Thoracic aorta (tissue), 2 donors: ENCODE measurements at regions not wholly inside any gene's neighbourhood (a gene's known extent, or its start where the extent isn't known, plus 50 kb on each side); places are given as distances from the start of the nearest gene placed in this dataset.
"Not testable (repeated sequence)": the region's sequence is repeated elsewhere in the genome, so short reads cannot be mapped to it uniquely, and the experiment has no call there.

Source experiments
- ATAC-seq: fragments of 150-250 bp; one replicate; pipeline ENCODE4 v1.8.0; 2017; ENCODE audit warnings: low read depth; ENCODE audit not compliant: insufficient number of reproducible peaks, low FRiP score
- DNase-seq: peaks from one replicate; pipeline ENCODE4 v3.0.0-alpha.2; 2020; ENCODE audit warnings: low spot score
- H3K27ac ChIP-seq, 2 donors: fragments of 200-600 bp; sonication (generic); 1 replicate in 1 of 2; 2 replicates in 1 of 2; pipeline ENCODE4 v1.5.1; 2016; ENCODE audit warnings: mild to moderate bottlenecking in 2 of 2, moderate library complexity in 2 of 2
- H3K27me3 ChIP-seq: fragments of 200-600 bp; sonication (generic); replicated peaks from 2 replicates; pipeline ENCODE4 v1.6.0; 2016; ENCODE audit warnings: mild to moderate bottlenecking; ENCODE audit not compliant: insufficient read depth
- H3K36me3 ChIP-seq: fragments of 200-600 bp; sonication (generic); one replicate; pipeline ENCODE4 v1.5.1; 2016
- H3K4me1 ChIP-seq, 2 donors: fragments of 200-600 bp; sonication (generic); 1 replicate in 1 of 2; 2 replicates in 1 of 2; pipeline versions ENCODE4 v1.5.1 to v1.6.0; 2016; ENCODE audit warnings: low read depth in 2 of 2, mild to moderate bottlenecking in 1 of 2; ENCODE audit not compliant: control insufficient read depth in 1 of 2
- H3K4me3 ChIP-seq: fragments of 200-600 bp; sonication (generic); 2 replicates; pipeline ENCODE4 v1.5.1; 2016; ENCODE audit warnings: mild to moderate bottlenecking
- H3K9me3 ChIP-seq: fragments of 200-600 bp; sonication (generic); 2 replicates; pipeline ENCODE4 v1.5.1; 2016
- CTCF ChIP-seq: fragments of 200-600 bp; sonication (generic); IDR thresholded peaks from one replicate; pipeline ENCODE4 v1.5.1; 2019; ENCODE audit warnings: antibody characterized with exemption

GRCh38 chr14:52146504-52146903, 77.6 kb upstream of the NID2 start:
- Histone ChIP-seq H3K4me3 (no peak overlapping the region), H3K36me3 (no peaks in the 10 kb centered on the region), H3K9me3 (no peaks in the 10 kb centered on the region), H3K27me3 (no peaks in the 10 kb centered on the region), H3K27ac (no peak overlapping the region), H3K4me1 (no peaks in the 10 kb centered on the region)
- DNase-seq (no peak), ATAC-seq (no peak)
- no peak for TF ChIP-seq CTCF

GRCh38 chr14:52144099-52144498, 75.2 kb upstream of the NID2 start:
- not testable (repeated sequence) for H3K9me3 ChIP-seq, ATAC-seq, H3K4me3 ChIP-seq, H3K27me3 ChIP-seq, H3K4me1 ChIP-seq, DNase-seq, H3K27ac ChIP-seq, H3K36me3 ChIP-seq

DNA sequence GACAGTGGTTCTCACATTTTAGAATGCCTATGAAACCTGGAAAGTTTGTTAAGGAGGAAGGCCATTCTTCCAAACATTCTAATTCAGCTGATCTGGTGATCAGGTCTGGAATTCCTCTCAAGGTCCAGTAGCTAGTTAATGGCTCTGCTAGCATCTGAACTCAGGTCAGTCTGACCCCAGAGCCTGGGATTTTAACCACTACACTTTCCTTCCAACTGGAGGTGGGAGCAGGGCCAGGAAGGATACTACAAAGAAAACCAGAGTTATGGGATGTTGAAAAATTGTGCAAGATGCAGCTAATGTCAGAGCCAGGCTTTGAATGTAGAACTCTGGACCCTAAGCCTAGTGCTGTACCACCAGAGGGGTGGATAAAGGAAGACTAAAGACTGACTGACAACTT, 73.6 kb upstream of the NID2 start:
- ATAC-seq (no peak), DNase-seq (no peak)
- Histone ChIP-seq H3K9me3 (no peaks in the 10 kb centered on the region), H3K4me1 (no peaks in the 10 kb centered on the region), H3K27me3 (no peaks in the 10 kb centered on the region), H3K36me3 (no peaks in the 10 kb centered on the region), H3K27ac (no peak overlapping the region), H3K4me3 (no peak overlapping the region)
- no peak for TF ChIP-seq CTCF

GRCh38 chr14:52131640-52132320, 62.9 kb upstream of the NID2 start:
- Histone ChIP-seq H3K36me3 (no peaks in the 10 kb centered on the region), H3K4me3 (no peak overlapping the region), H3K4me1 (no peaks in the 10 kb centered on the region), H3K27ac (no peak overlapping the region), H3K9me3 (peaks cover 3% of the 10 kb centered on the region), H3K27me3 (no peaks in the 10 kb centered on the region)
- peak; percentile 19 for DNase-seq
- ATAC-seq = peak; percentile 69
- peak; percentile 75 for TF ChIP-seq CTCF

DNA sequence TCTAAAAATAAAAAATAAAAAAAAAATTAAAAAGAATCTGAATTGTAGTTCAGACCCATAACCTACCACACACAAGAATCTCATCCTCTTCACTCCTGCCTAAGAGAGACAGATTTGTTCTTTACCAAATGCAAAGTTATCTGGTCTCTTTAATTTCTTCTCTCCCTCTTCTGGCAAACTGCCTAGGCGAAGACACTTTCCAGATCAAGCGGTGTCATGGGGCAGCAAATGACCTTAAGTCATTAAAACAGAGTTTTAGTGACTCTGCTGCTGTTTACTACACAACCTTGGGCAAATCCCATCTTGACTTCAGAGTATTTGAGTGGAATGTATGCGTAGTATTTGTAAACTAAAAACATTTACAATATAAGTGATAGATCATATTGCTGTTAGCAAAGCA, 60.9 kb upstream of the NID2 start:
- Histone ChIP-seq H3K4me3 (no peak overlapping the region), H3K4me1 (no peaks in the 10 kb centered on the region), H3K27ac (no peak overlapping the region), H3K9me3 (peaks cover under 1% of the 10 kb centered on the region), H3K27me3 (no peaks in the 10 kb centered on the region), H3K36me3 (no peaks in the 10 kb centered on the region)
- no peak for TF ChIP-seq CTCF
- ATAC-seq (no peak), DNase-seq (no peak)

DNA sequence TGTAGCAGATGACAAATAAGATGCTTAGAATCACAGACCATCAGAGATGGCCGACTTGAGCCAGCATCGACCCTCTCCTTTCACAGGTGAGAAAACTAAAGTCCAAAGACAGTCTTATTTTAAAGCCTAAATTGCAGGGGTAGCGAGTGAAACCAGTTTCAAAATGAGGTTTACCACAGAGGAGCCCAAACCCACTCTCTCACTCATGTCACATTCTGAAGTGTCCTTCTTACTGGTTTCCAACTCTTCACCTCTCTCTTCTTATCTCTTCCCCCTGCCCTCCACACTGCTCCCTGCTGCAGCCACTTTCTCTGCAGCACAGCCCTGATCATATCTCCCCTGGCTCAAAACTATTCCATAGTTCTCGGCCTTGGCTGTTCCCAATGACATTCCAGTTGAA, 57.0 kb upstream of the NID2 start:
- DNase-seq (no peak), ATAC-seq (no peak)
- Histone ChIP-seq H3K4me3 (no peak overlapping the region), H3K27me3 (no peaks in the 10 kb centered on the region), H3K36me3 (no peaks in the 10 kb centered on the region), H3K27ac (no peak overlapping the region), H3K9me3 (no peaks in the 10 kb centered on the region), H3K4me1 (no peaks in the 10 kb centered on the region)
- TF ChIP-seq CTCF = no peak
